ENCODE measurements at regions not wholly inside any gene's neighbourhood (a gene's known extent, or its start where the extent isn't known, plus 50 kb on each side); places are given as distances from the start of the nearest gene placed in this dataset.

DNA sequence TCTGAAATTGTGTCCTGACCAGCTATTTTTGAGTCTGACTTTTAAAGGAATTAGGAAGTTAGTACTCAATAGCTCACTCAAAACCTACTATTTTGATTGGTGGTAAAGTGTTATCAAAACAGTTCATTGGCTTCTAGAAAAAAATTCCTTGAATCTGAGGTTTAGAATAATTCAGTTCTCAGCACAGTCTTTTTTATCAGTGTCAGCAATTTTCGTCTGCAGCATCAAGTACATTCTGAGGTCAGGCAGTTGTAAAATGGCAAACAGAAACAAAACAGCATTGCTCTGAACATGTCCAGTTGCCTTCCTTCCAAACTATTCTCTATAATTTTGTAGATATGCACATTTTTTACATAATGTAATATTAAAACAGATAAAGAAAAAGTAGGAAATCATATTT is 1644.1 kb downstream of the SLITRK5 start:
- TF ChIP-seq CTCF (IDR thresholded peaks at IDR 0.05): no peak
- no peak for TF ChIP-seq POLR2A (IDR thresholded peaks at IDR 0.05)

All from thyroid gland (tissue), 4 donors.